H1 (cell line): ENCODE measurements at regions not wholly inside any gene's neighbourhood (a gene's known extent, or its start where the extent isn't known, plus 50 kb on each side); places are given as distances from the start of the nearest gene placed in this dataset.

ENCODE experiments used
- ATF2 ChIP-seq: IDR thresholded peaks from 2 replicates; pipeline ENCODE4 v1.6.1; 2012; ENCODE audit warnings: low read length, inconsistent platforms
- RXRA ChIP-seq: IDR thresholded peaks from 2 replicates; pipeline ENCODE4 v1.6.1; 2011; ENCODE audit warnings: low read depth, mild to moderate bottlenecking, low read length, moderate library complexity; ENCODE audit not compliant: insufficient read depth
- TF ChIP-seq, protein P1 (sequence below): fragments of 300-600 bp; sonication (generic); IDR thresholded peaks from 2 replicates; pipeline ENCODE4 v1.7.1; 2012; ENCODE audit warnings: low read length, moderate library complexity, mild to moderate bottlenecking, inconsistent platforms; ENCODE audit not compliant: insufficient replicate concordance

- TF ChIP-seq, protein P1, sequence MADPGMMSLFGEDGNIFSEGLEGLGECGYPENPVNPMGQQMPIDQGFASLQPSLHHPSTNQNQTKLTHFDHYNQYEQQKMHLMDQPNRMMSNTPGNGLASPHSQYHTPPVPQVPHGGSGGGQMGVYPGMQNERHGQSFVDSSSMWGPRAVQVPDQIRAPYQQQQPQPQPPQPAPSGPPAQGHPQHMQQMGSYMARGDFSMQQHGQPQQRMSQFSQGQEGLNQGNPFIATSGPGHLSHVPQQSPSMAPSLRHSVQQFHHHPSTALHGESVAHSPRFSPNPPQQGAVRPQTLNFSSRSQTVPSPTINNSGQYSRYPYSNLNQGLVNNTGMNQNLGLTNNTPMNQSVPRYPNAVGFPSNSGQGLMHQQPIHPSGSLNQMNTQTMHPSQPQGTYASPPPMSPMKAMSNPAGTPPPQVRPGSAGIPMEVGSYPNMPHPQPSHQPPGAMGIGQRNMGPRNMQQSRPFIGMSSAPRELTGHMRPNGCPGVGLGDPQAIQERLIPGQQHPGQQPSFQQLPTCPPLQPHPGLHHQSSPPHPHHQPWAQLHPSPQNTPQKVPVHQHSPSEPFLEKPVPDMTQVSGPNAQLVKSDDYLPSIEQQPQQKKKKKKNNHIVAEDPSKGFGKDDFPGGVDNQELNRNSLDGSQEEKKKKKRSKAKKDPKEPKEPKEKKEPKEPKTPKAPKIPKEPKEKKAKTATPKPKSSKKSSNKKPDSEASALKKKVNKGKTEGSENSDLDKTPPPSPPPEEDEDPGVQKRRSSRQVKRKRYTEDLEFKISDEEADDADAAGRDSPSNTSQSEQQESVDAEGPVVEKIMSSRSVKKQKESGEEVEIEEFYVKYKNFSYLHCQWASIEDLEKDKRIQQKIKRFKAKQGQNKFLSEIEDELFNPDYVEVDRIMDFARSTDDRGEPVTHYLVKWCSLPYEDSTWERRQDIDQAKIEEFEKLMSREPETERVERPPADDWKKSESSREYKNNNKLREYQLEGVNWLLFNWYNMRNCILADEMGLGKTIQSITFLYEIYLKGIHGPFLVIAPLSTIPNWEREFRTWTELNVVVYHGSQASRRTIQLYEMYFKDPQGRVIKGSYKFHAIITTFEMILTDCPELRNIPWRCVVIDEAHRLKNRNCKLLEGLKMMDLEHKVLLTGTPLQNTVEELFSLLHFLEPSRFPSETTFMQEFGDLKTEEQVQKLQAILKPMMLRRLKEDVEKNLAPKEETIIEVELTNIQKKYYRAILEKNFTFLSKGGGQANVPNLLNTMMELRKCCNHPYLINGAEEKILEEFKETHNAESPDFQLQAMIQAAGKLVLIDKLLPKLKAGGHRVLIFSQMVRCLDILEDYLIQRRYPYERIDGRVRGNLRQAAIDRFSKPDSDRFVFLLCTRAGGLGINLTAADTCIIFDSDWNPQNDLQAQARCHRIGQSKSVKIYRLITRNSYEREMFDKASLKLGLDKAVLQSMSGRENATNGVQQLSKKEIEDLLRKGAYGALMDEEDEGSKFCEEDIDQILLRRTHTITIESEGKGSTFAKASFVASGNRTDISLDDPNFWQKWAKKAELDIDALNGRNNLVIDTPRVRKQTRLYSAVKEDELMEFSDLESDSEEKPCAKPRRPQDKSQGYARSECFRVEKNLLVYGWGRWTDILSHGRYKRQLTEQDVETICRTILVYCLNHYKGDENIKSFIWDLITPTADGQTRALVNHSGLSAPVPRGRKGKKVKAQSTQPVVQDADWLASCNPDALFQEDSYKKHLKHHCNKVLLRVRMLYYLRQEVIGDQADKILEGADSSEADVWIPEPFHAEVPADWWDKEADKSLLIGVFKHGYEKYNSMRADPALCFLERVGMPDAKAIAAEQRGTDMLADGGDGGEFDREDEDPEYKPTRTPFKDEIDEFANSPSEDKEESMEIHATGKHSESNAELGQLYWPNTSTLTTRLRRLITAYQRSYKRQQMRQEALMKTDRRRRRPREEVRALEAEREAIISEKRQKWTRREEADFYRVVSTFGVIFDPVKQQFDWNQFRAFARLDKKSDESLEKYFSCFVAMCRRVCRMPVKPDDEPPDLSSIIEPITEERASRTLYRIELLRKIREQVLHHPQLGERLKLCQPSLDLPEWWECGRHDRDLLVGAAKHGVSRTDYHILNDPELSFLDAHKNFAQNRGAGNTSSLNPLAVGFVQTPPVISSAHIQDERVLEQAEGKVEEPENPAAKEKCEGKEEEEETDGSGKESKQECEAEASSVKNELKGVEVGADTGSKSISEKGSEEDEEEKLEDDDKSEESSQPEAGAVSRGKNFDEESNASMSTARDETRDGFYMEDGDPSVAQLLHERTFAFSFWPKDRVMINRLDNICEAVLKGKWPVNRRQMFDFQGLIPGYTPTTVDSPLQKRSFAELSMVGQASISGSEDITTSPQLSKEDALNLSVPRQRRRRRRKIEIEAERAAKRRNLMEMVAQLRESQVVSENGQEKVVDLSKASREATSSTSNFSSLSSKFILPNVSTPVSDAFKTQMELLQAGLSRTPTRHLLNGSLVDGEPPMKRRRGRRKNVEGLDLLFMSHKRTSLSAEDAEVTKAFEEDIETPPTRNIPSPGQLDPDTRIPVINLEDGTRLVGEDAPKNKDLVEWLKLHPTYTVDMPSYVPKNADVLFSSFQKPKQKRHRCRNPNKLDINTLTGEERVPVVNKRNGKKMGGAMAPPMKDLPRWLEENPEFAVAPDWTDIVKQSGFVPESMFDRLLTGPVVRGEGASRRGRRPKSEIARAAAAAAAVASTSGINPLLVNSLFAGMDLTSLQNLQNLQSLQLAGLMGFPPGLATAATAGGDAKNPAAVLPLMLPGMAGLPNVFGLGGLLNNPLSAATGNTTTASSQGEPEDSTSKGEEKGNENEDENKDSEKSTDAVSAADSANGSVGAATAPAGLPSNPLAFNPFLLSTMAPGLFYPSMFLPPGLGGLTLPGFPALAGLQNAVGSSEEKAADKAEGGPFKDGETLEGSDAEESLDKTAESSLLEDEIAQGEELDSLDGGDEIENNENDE = peak; percentile 86
- no peak for TF ChIP-seq RXRA
- 0 out of 2 replicates have a peak, but pooled peaks have one; percentile 14 for TF ChIP-seq ATF2
These were observed 774.0 kb upstream of the ARPP21 start (continued) for GRCh38 chr3:34865346-34865745.
